ENCODE measurements at regions not wholly inside any gene's neighbourhood (a gene's known extent, or its start where the extent isn't known, plus 50 kb on each side); places are given as distances from the start of the nearest gene placed in this dataset.

DNA sequence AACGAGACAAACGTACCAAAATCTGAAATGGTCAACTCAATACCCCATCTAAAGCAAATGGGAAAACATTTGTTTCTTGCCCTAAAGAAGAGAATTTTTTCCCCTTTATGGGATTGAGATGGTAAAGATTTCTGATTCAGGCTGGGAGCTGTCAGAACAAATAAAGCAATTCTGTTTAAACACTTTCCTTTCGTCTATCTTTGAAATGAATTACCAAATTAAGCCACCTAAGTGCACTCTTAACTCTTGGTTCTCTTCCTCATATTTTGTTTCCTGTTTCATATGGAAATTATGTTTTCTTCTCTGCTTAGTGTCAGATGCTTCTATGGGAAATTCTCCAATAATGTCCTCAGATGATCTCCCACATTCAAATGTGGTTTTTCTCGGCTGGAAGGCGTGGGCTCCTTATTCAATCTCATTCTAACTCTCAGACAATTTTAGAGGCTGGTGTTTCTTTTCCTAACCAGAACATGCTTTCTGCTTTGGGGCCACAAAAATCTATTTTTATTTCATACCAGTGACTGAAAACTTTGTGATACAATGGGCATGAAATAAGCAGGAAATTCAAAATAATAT is 50.3 kb upstream of the HPF1 start:
- POLR2A ChIA-PET = no interaction called here
- TF ChIP-seq TARDBP (IDR thresholded peaks at IDR 0.05; ENCODE audit: borderline replicate concordance) (no peak), IRF5 (IDR thresholded peaks at IDR 0.05; ENCODE audit: borderline replicate concordance) (no peak), IKZF1 (conservative IDR thresholded peaks at IDR 0.05) (no peak), YY1 (IDR thresholded peaks at IDR 0.05; ENCODE audit: low read depth, low read length) (no peak), GATAD2B (conservative IDR thresholded peaks at IDR 0.05; ENCODE audit: low read depth) (no peak), DPF2 (IDR thresholded peaks at IDR 0.05) (no peak), CREM (IDR thresholded peaks at IDR 0.05; ENCODE audit: low read depth) (no peak), CHD2 (IDR thresholded peaks at IDR 0.05; ENCODE audit: borderline replicate concordance, low read depth, low read length) (no peak), ZNF384 (IDR thresholded peaks at IDR 0.05; ENCODE audit: borderline replicate concordance, low read depth, low read length) (no peak), BHLHE40 (IDR thresholded peaks at IDR 0.05; ENCODE audit: borderline replicate concordance in 1 of 2, low read depth in 2 of 2, low read length in 1 of 2) (no peak), ZBTB4 (CRISPR knock-in tag; IDR thresholded peaks at IDR 0.05) (no peak), TBL1XR1 (IDR thresholded peaks at IDR 0.05; ENCODE audit: low read depth, low read length) (no peak), ZBTB11 (CRISPR knock-in tag; IDR thresholded peaks at IDR 0.05) (no peak)
- TF ChIP-seq, protein P1, sequence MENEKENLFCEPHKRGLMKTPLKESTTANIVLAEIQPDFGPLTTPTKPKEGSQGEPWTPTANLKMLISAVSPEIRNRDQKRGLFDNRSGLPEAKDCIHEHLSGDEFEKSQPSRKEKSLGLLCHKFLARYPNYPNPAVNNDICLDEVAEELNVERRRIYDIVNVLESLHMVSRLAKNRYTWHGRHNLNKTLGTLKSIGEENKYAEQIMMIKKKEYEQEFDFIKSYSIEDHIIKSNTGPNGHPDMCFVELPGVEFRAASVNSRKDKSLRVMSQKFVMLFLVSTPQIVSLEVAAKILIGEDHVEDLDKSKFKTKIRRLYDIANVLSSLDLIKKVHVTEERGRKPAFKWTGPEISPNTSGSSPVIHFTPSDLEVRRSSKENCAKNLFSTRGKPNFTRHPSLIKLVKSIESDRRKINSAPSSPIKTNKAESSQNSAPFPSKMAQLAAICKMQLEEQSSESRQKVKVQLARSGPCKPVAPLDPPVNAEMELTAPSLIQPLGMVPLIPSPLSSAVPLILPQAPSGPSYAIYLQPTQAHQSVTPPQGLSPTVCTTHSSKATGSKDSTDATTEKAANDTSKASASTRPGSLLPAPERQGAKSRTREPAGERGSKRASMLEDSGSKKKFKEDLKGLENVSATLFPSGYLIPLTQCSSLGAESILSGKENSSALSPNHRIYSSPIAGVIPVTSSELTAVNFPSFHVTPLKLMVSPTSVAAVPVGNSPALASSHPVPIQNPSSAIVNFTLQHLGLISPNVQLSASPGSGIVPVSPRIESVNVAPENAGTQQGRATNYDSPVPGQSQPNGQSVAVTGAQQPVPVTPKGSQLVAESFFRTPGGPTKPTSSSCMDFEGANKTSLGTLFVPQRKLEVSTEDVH (IDR thresholded peaks at IDR 0.05; ENCODE audit: low read depth, partially characterized antibody) = no peak

More for the DNA sequence above, 50.3 kb upstream of the HPF1 start:
- H3K4me2 ChIP-seq (ENCODE audit: control insufficient read depth, insufficient read depth) = no peak overlapping the region
- SMC1A ChIA-PET (ENCODE audit: uncharacterized antibody, unreplicated experiment) = interaction anchor here (1.6 kb wide), 1 partner anchor 195 kb away, joined by 4 read pairs; the partner anchor contains the start of gene NEK1
- intact Hi-C loops (cut with micrococcal nuclease; ENCODE audit: unreplicated experiment) = loop anchor here (5.0 kb wide), 1 partner anchor 196 kb away; the partner anchor contains the start of gene NEK1
- no peaks in the 10 kb centered on the region for H4K20me1 ChIP-seq (ENCODE audit: control insufficient read depth, insufficient read depth)
- DNase-seq (ENCODE audit: low read depth, low spot score) (no peak), FAIRE-seq (no peak), ATAC-seq (no peak)
- H3K36me3 ChIP-seq (ENCODE audit: control insufficient read depth in 2 of 2, insufficient read depth in 2 of 2, low read length in 1 of 2) = no peaks in the 10 kb centered on the region
- RAD21 ChIA-PET (ENCODE audit: unreplicated experiment) = no interaction called here
- H3K4me1 ChIP-seq (ENCODE audit: control insufficient read depth, insufficient read depth, low read length) = no peaks in the 10 kb centered on the region
- no peak overlapping the region for H2AFZ ChIP-seq (ENCODE audit: control insufficient read depth, low read depth, low read length)
- CTCF ChIA-PET = interaction anchor here (3.9 kb wide), 1 partner anchor 240 kb away, joined by 37 read pairs; no protein-coding TSS in a partner anchor
- no TSS peak for BruUV-seq (replicated peaks)
- H3K79me2 ChIP-seq (ENCODE audit: control insufficient read depth, insufficient read depth, low read length) = no peaks in the 10 kb centered on the region
- WGBS (ENCODE audit: insufficient coverage, insufficient replicate concordance, low lambda C conversion rate, missing lambda C conversion rate) = 13% methylated on average over 5 of the region's 5 CpGs
- H3K27me3 ChIP-seq (replicated peaks in 1 of 2; ENCODE audit: control insufficient read depth in 2 of 2, insufficient read depth in 2 of 2, low read length in 1 of 2) = no peaks in the 10 kb centered on the region
- in situ Hi-C loops (cut with MboI) = no loop called here
- no peak overlapping the region for H3K9ac ChIP-seq (ENCODE audit: control insufficient read depth, insufficient read depth, low read length)
- H3K9me3 ChIP-seq (replicated peaks; ENCODE audit: control insufficient read depth, insufficient read depth, low read length) = no peaks in the 10 kb centered on the region
- no peak overlapping the region for H3K27ac ChIP-seq (ENCODE audit: control insufficient read depth, insufficient read depth)
- no peak overlapping the region for H3K4me3 ChIP-seq

All from GM12878 (cell line).